Keratinocyte (primary cell): ENCODE measurements at regions not wholly inside any gene's neighbourhood (a gene's known extent, or its start where the extent isn't known, plus 50 kb on each side); places are given as distances from the start of the nearest gene placed in this dataset.

Experiments used
- DNase-seq: peaks from one replicate; pipeline ENCODE4 v3.0.0-alpha.2; 2011; ENCODE audit warnings: low read depth, missing footprints, low spot score
- FAIRE-seq: peaks from 2 replicates; lab custom pipeline; 2011; peaks lifted over from hg19 to GRCh38; lab: Jason Lieb, UNC
- H2AFZ ChIP-seq: 2 replicates; pipeline ENCODE4 v1.6.0; 2012; ENCODE audit warnings: low read length, control low read depth, inconsistent platforms; ENCODE audit not compliant: control insufficient read depth
- H3K27ac ChIP-seq: 2 replicates; pipeline ENCODE4 v1.5.1; 2011; ENCODE audit warnings: low read length; ENCODE audit not compliant: control insufficient read depth, insufficient read depth
- H3K27me3 ChIP-seq: 3 replicates; pipeline ENCODE4 v1.6.0; 2011; ENCODE audit warnings: low read length; ENCODE audit not compliant: control insufficient read depth, insufficient read depth; ENCODE audit errors: extremely low read depth
- H3K36me3 ChIP-seq, 2 experiments: 2 replicates in 1 of 2; 3 replicates in 1 of 2; pipeline ENCODE4 v1.5.1; 2011; ENCODE audit warnings: low read length in 2 of 2, mild to moderate bottlenecking in 1 of 2; ENCODE audit not compliant: control insufficient read depth in 2 of 2, insufficient read depth in 2 of 2; ENCODE audit errors: extremely low read depth in 1 of 2
- H3K4me1 ChIP-seq: 3 replicates; pipeline ENCODE4 v1.5.1; 2011; ENCODE audit warnings: low read length; ENCODE audit not compliant: control insufficient read depth, insufficient read depth; ENCODE audit errors: extremely low read depth
- H3K4me2 ChIP-seq: 3 replicates; pipeline ENCODE4 v1.6.0; 2011; ENCODE audit warnings: low read depth, low read length; ENCODE audit not compliant: control insufficient read depth, insufficient read depth; ENCODE audit errors: extremely low read depth
- H3K4me3 ChIP-seq, 3 experiments: fragments of 200-600 bp in 1 of 3; sonication (generic) in 1 of 3; 2 replicates in 2 of 3; 3 replicates in 1 of 3; pipeline ENCODE4 v1.5.1; 2011 to 2016; ENCODE audit warnings: low read length in 3 of 3, mild to moderate bottlenecking in 3 of 3, control low read depth in 2 of 3, inconsistent platforms in 1 of 3, low read depth in 1 of 3, mixed read lengths in 1 of 3, mixed run types in 1 of 3, moderate library complexity in 1 of 3; ENCODE audit not compliant: control insufficient read depth in 2 of 3, insufficient read depth in 2 of 3; ENCODE audit errors: extremely low read depth in 1 of 3
- H3K79me2 ChIP-seq: 2 replicates; pipeline ENCODE4 v1.6.0; 2012; ENCODE audit warnings: low read length; ENCODE audit not compliant: control insufficient read depth, insufficient read depth
- H3K9ac ChIP-seq: 3 replicates; pipeline ENCODE4 v1.6.0; 2011; ENCODE audit warnings: low read length; ENCODE audit not compliant: control insufficient read depth, insufficient read depth; ENCODE audit errors: extremely low read depth
- H3K9me1 ChIP-seq: 3 replicates; pipeline ENCODE4 v1.6.0; 2011; ENCODE audit warnings: low read length; ENCODE audit not compliant: control insufficient read depth, insufficient read depth; ENCODE audit errors: extremely low read depth
- H3K9me3 ChIP-seq: 2 replicates; pipeline ENCODE4 v1.5.1; 2012; ENCODE audit warnings: low read depth, low read length; ENCODE audit not compliant: control insufficient read depth
- H4K20me1 ChIP-seq: 3 replicates; pipeline ENCODE4 v1.6.0; 2011; ENCODE audit warnings: low read length; ENCODE audit not compliant: control insufficient read depth, insufficient read depth; ENCODE audit errors: extremely low read depth
- EZH2 ChIP-seq: IDR thresholded peaks from one replicate; pipeline ENCODE4 v1.6.1; 2012; ENCODE audit warnings: inconsistent platforms, mild to moderate bottlenecking, low read length, moderate library complexity
- dilution Hi-C: fragments of 300-500 bp; cut with MboI; formaldehyde crosslinking; loops from one replicate; pipeline ENCODE4 v1.7.0; 2020; ENCODE audit warnings: low sequenced_read_pairs; ENCODE audit not compliant: extremely low pct_ligation_motif_present
- TF ChIP-seq, protein P1 (sequence below), 3 experiments: IDR thresholded peaks in 1 of 3; conservative IDR thresholded peaks in 1 of 3; optimal IDR thresholded peaks in 1 of 3; 2 replicates in 2 of 3; 3 replicates in 1 of 3; pipeline versions ENCODE3 to v1.5.1; 2011; ENCODE audit warnings: low read length in 3 of 3, mild to moderate bottlenecking in 3 of 3, moderate library complexity in 2 of 3, control low read depth in 1 of 3, inconsistent platforms in 1 of 3; ENCODE audit not compliant: insufficient read depth in 2 of 3; ENCODE audit errors: extremely low read depth in 1 of 3

GRCh38 chr1:87508247-87508787, 179.6 kb downstream of the LMO4 start:
- no peaks in the 10 kb centered on the region for H3K27me3 ChIP-seq
- DNase-seq, result no peak

DNA sequence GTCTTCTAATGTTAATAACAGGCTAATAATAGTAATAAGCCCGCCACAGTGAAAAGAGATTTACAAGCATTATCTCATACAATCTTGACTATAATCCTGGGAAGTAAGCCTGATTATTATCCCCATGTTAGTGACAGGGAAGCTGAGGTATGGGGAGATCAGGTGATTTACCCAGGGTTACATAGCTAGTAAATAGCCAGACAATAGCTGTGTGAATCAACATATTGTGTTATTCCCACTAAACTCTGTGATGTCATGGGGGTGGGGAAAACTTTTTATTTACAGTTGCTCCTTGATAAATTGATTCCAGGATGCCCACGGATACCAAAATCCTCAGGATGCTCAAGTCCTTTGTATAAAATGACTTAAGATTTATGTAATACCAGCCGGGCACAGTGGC, 181.9 kb downstream of the LMO4 start:
- H3K27me3 ChIP-seq, result no peaks in the 10 kb centered on the region
- H3K4me1 ChIP-seq, result no peaks in the 10 kb centered on the region
- H3K4me2 ChIP-seq, result no peak overlapping the region
- no peak overlapping the region for H2AFZ ChIP-seq
- DNase-seq (no peak), FAIRE-seq (no peak)
- dilution Hi-C loops, result no loop called here
- no peaks in the 10 kb centered on the region for H3K9me3 ChIP-seq
- no peaks in the 10 kb centered on the region for H3K9me1 ChIP-seq
- H3K79me2 ChIP-seq, result no peaks in the 10 kb centered on the region
- H4K20me1 ChIP-seq, result no peaks in the 10 kb centered on the region
- H3K4me3 ChIP-seq, result no peak overlapping the region
- H3K9ac ChIP-seq, result no peak overlapping the region
- TF ChIP-seq, protein P1, sequence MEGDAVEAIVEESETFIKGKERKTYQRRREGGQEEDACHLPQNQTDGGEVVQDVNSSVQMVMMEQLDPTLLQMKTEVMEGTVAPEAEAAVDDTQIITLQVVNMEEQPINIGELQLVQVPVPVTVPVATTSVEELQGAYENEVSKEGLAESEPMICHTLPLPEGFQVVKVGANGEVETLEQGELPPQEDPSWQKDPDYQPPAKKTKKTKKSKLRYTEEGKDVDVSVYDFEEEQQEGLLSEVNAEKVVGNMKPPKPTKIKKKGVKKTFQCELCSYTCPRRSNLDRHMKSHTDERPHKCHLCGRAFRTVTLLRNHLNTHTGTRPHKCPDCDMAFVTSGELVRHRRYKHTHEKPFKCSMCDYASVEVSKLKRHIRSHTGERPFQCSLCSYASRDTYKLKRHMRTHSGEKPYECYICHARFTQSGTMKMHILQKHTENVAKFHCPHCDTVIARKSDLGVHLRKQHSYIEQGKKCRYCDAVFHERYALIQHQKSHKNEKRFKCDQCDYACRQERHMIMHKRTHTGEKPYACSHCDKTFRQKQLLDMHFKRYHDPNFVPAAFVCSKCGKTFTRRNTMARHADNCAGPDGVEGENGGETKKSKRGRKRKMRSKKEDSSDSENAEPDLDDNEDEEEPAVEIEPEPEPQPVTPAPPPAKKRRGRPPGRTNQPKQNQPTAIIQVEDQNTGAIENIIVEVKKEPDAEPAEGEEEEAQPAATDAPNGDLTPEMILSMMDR (optimal IDR thresholded peaks at IDR 0.05 in 1 of 3, IDR thresholded peaks at IDR 0.05 in 1 of 3, conservative IDR thresholded peaks at IDR 0.05 in 1 of 3; ENCODE audit: extremely low read depth in 1 of 3, insufficient read depth in 2 of 3, low read length in 3 of 3), result no peak
- TF ChIP-seq EZH2, result no peak
- no peak overlapping the region for H3K27ac ChIP-seq
- no peaks in the 10 kb centered on the region for H3K36me3 ChIP-seq

More at GRCh38 chr1:87508247-87508787, 179.6 kb downstream of the LMO4 start:
- no peak overlapping the region for H3K27ac ChIP-seq
- no peak for FAIRE-seq
- H3K9me1 ChIP-seq, result no peaks in the 10 kb centered on the region
- H4K20me1 ChIP-seq, result no peaks in the 10 kb centered on the region
- H3K79me2 ChIP-seq, result no peaks in the 10 kb centered on the region
- no peak overlapping the region for H3K4me2 ChIP-seq
- H3K4me3 ChIP-seq, result no peak overlapping the region
- no peak for TF ChIP-seq EZH2
- TF ChIP-seq, protein P1 (optimal IDR thresholded peaks at IDR 0.05 in 1 of 3, IDR thresholded peaks at IDR 0.05 in 1 of 3, conservative IDR thresholded peaks at IDR 0.05 in 1 of 3; ENCODE audit: extremely low read depth in 1 of 3, insufficient read depth in 2 of 3, low read length in 3 of 3), result no peak
- dilution Hi-C loops, result no loop called here
- no peaks in the 10 kb centered on the region for H3K4me1 ChIP-seq
- H3K36me3 ChIP-seq, result no peaks in the 10 kb centered on the region
- H2AFZ ChIP-seq, result no peak overlapping the region
- no peak overlapping the region for H3K9ac ChIP-seq
- H3K9me3 ChIP-seq, result no peaks in the 10 kb centered on the region
